ENCODE measurements at regions not wholly inside any gene's neighbourhood (a gene's known extent, or its start where the extent isn't known, plus 50 kb on each side); places are given as distances from the start of the nearest gene placed in this dataset.
A peak's percentile ranks its signal among the peaks of the same experiment; 100 is the strongest.
"Not testable (repeated sequence)": the region's sequence is repeated elsewhere in the genome, so short reads cannot be mapped to it uniquely, and the experiment has no call there.

GRCh38 chr12:75694534-75695268, 183.3 kb upstream of the KRR1 start:
- H3K4me3 ChIP-seq (replicated peaks in 1 of 4; ENCODE audit: control extremely low read depth in 1 of 4, insufficient read depth in 1 of 4, low read depth in 3 of 4, low read length in 4 of 4), result no peak overlapping the region
- peaks cover 4% of the 10 kb centered on the region for H3K4me1 ChIP-seq (ENCODE audit: control insufficient read depth, extremely low read depth, insufficient read depth, low read length)
- TF ChIP-seq EZH2 (IDR thresholded peaks at IDR 0.05; ENCODE audit: low read length, missing control alignments) (no peak), CTCF (conservative IDR thresholded peaks at IDR 0.05 in 1 of 2, IDR thresholded peaks at IDR 0.05 in 1 of 2; ENCODE audit: low read depth in 1 of 2, low read length in 2 of 2) (no peak)
- DNase-seq (ENCODE audit: low read depth in 2 of 2), result peak in 1 of 2 donors; percentile 26
- no peak overlapping the region for H2AFZ ChIP-seq (ENCODE audit: low read length)
- H3K27ac ChIP-seq (ENCODE audit: insufficient read depth, low read length), result no peak overlapping the region
- H3K9me3 ChIP-seq (ENCODE audit: control insufficient read depth, insufficient read depth, low read depth, low read length), result no peaks in the 10 kb centered on the region
- no peaks in the 10 kb centered on the region for H3K27me3 ChIP-seq (ENCODE audit: control insufficient read depth, insufficient read depth, low read length)
- H3K79me2 ChIP-seq (ENCODE audit: control insufficient read depth, insufficient read depth, low read length), result no peaks in the 10 kb centered on the region
- H3K36me3 ChIP-seq (ENCODE audit: control insufficient read depth, insufficient read depth, low read length), result peaks cover 1% of the 10 kb centered on the region
- no peaks in the 10 kb centered on the region for H4K20me1 ChIP-seq (ENCODE audit: control insufficient read depth, extremely low read depth, insufficient read depth, low read length)
- no peak overlapping the region for H3K4me2 ChIP-seq (ENCODE audit: extremely low read depth, insufficient read depth, low read length)
- no peak overlapping the region for H3K9ac ChIP-seq (ENCODE audit: insufficient read depth, low read length)

- peaks cover 4% of the 10 kb centered on the region for H3K4me1 ChIP-seq (ENCODE audit: control insufficient read depth, extremely low read depth, insufficient read depth, low read length)
- no peak overlapping the region for H3K4me3 ChIP-seq (replicated peaks in 1 of 4; ENCODE audit: control extremely low read depth in 1 of 4, insufficient read depth in 1 of 4, low read depth in 3 of 4, low read length in 4 of 4)
- H3K27me3 ChIP-seq (ENCODE audit: control insufficient read depth, insufficient read depth, low read length), result no peaks in the 10 kb centered on the region
- peaks cover 1% of the 10 kb centered on the region for H3K36me3 ChIP-seq (ENCODE audit: control insufficient read depth, insufficient read depth, low read length)
- no peak overlapping the region for H3K4me2 ChIP-seq (ENCODE audit: extremely low read depth, insufficient read depth, low read length)
- H3K9ac ChIP-seq (ENCODE audit: insufficient read depth, low read length), result no peak overlapping the region
- H2AFZ ChIP-seq (ENCODE audit: low read length), result no peak overlapping the region
- no peaks in the 10 kb centered on the region for H4K20me1 ChIP-seq (ENCODE audit: control insufficient read depth, extremely low read depth, insufficient read depth, low read length)
- H3K79me2 ChIP-seq (ENCODE audit: control insufficient read depth, insufficient read depth, low read length), result no peaks in the 10 kb centered on the region
- TF ChIP-seq EZH2 (IDR thresholded peaks at IDR 0.05; ENCODE audit: low read length, missing control alignments), result no peak
- TF ChIP-seq CTCF (conservative IDR thresholded peaks at IDR 0.05 in 1 of 2, IDR thresholded peaks at IDR 0.05 in 1 of 2; ENCODE audit: low read depth in 1 of 2, low read length in 2 of 2), result no peak
- H3K27ac ChIP-seq (ENCODE audit: insufficient read depth, low read length), result no peak overlapping the region
- peak; percentile 46 to 50 for DNase-seq (ENCODE audit: low read depth in 2 of 2)
- no peaks in the 10 kb centered on the region for H3K9me3 ChIP-seq (ENCODE audit: control insufficient read depth, insufficient read depth, low read depth, low read length)
Observed at GRCh38 chr12:75692876-75693275, 181.5 kb upstream of the KRR1 start.

DNA sequence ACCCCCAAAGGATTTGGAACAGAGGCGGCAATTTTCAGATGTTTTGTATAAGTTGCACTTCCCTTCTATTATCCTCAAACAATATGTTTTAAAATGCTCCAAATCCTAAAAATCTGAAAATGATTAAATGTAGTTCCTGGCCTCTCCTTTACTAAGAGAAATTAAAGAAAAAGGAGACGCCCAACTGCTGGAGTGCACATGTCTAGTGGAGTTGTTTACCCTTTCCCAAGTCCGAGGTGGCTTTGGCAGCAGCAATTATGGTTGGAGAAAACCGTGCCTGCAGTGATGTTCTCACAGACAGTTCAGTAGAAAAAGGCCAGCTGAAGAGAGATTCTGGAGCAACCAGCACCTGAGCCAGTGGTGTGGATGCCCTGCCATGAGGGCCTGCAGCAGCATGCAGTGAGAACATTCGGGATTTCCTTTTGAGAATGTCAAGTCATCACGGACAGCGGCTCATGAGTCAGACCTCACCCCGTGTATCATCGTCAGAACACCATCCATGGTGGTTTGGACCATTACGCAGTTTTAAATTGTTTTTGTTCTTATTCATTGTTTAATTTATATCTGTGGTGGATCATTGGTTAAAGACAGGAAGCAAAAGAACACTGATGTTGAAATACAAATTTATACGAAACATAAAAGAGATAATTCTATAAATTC, 179.0 kb upstream of the KRR1 start:
- H3K36me3 ChIP-seq (ENCODE audit: control insufficient read depth, insufficient read depth, low read length), result peaks cover 1% of the 10 kb centered on the region
- peak overlapping the region; percentile 86 for H3K27ac ChIP-seq (ENCODE audit: insufficient read depth, low read length)
- H3K79me2 ChIP-seq (ENCODE audit: control insufficient read depth, insufficient read depth, low read length), result no peaks in the 10 kb centered on the region
- DNase-seq (ENCODE audit: low read depth in 2 of 2), result peak; percentile 99 to 100
- no peak overlapping the region for H2AFZ ChIP-seq (ENCODE audit: low read length)
- H3K9ac ChIP-seq (ENCODE audit: insufficient read depth, low read length), result peak overlapping the region; percentile 17
- no peak overlapping the region for H3K4me3 ChIP-seq (replicated peaks in 1 of 4; ENCODE audit: control extremely low read depth in 1 of 4, insufficient read depth in 1 of 4, low read depth in 3 of 4, low read length in 4 of 4)
- H3K27me3 ChIP-seq (ENCODE audit: control insufficient read depth, insufficient read depth, low read length), result no peaks in the 10 kb centered on the region
- peaks cover 8% of the 10 kb centered on the region for H3K4me1 ChIP-seq (ENCODE audit: control insufficient read depth, extremely low read depth, insufficient read depth, low read length)
- no peaks in the 10 kb centered on the region for H4K20me1 ChIP-seq (ENCODE audit: control insufficient read depth, extremely low read depth, insufficient read depth, low read length)
- no peak for TF ChIP-seq EZH2 (IDR thresholded peaks at IDR 0.05; ENCODE audit: low read length, missing control alignments)
- no peak for TF ChIP-seq CTCF (conservative IDR thresholded peaks at IDR 0.05 in 1 of 2, IDR thresholded peaks at IDR 0.05 in 1 of 2; ENCODE audit: low read depth in 1 of 2, low read length in 2 of 2)
- no peaks in the 10 kb centered on the region for H3K9me3 ChIP-seq (ENCODE audit: control insufficient read depth, insufficient read depth, low read depth, low read length)
- H3K4me2 ChIP-seq (ENCODE audit: extremely low read depth, insufficient read depth, low read length), result no peak overlapping the region

DNA sequence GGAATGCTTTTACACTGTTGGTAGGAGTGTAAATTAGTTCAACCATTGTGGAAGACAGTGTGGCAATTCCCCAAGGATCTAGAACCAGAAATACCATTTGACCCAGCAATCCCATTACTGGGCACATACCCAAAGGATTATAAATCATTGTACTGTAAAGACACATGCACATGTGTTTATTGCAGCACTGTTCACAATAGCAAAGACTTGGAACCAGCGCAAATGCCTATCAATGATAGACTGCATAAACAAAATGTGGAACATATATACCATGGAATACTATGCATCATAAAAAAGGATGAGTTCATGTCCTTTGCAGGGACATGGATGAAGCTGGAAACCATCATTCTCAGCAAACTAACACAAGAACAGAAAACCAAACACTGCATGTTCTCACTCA, 174.8 kb upstream of the KRR1 start:
- H4K20me1 ChIP-seq (ENCODE audit: control insufficient read depth, extremely low read depth, insufficient read depth, low read length); H3K9ac ChIP-seq (ENCODE audit: insufficient read depth, low read length); H3K4me3 ChIP-seq (replicated peaks in 1 of 4; ENCODE audit: control extremely low read depth in 1 of 4, insufficient read depth in 1 of 4, low read depth in 3 of 4, low read length in 4 of 4); H3K27ac ChIP-seq (ENCODE audit: insufficient read depth, low read length); H3K27me3 ChIP-seq (ENCODE audit: control insufficient read depth, insufficient read depth, low read length); H3K9me3 ChIP-seq (ENCODE audit: control insufficient read depth, insufficient read depth, low read depth, low read length); H3K36me3 ChIP-seq (ENCODE audit: control insufficient read depth, insufficient read depth, low read length); H3K4me2 ChIP-seq (ENCODE audit: extremely low read depth, insufficient read depth, low read length); H3K79me2 ChIP-seq (ENCODE audit: control insufficient read depth, insufficient read depth, low read length); H2AFZ ChIP-seq (ENCODE audit: low read length): not testable (repeated sequence)
- peak in 1 of 2 donors; percentile 81 for DNase-seq (ENCODE audit: low read depth in 2 of 2)
- H3K4me1 ChIP-seq (ENCODE audit: control insufficient read depth, extremely low read depth, insufficient read depth, low read length), result peaks cover 17% of the 10 kb centered on the region
